Heart right ventricle (tissue), 16 donors: ENCODE measurements at regions not wholly inside any gene's neighbourhood (a gene's known extent, or its start where the extent isn't known, plus 50 kb on each side); places are given as distances from the start of the nearest gene placed in this dataset.

Source experiments
- ATAC-seq, 8 donors: fragments of 200-7000 bp; cut with Tn5 transposase; one replicate each; pipeline ENCODE4 v1.9.1; 2020; ENCODE audit warnings: mild to moderate bottlenecking in 8 of 8, moderate library complexity in 8 of 8, moderate number of reproducible peaks in 1 of 8
- DNase-seq, 2 donors: peaks; one replicate each; pipeline ENCODE4 v3.0.0-alpha.2; 2020
- H3K27ac ChIP-seq, 10 donors: fragments of 200-600 bp; sonication (generic) in 2 of 10; one replicate each; pipeline versions ENCODE4 v1.5.0 to v1.8.0; 2020 to 2022; ENCODE audit warnings: mild to moderate bottlenecking in 3 of 10
- H3K27me3 ChIP-seq, 7 donors: fragments of 200-600 bp; one replicate each; pipeline ENCODE4 v1.8.0; 2021 to 2022; ENCODE audit warnings: mild to moderate bottlenecking in 2 of 7
- H3K36me3 ChIP-seq, 9 donors: fragments of 200-600 bp; sonication (generic) in 1 of 9; one replicate each; pipeline versions ENCODE4 v1.5.0 to v1.8.0; 2020 to 2022; ENCODE audit warnings: mild to moderate bottlenecking in 2 of 9
- H3K4me1 ChIP-seq, 9 donors: fragments of 200-600 bp; sonication (generic) in 1 of 9; one replicate each; pipeline versions ENCODE4 v1.5.0 to v1.8.0; 2020 to 2022; ENCODE audit warnings: mild to moderate bottlenecking in 4 of 9
- H3K4me3 ChIP-seq, 10 donors: fragments of 200-600 bp; sonication (generic) in 2 of 10; one replicate each; pipeline versions ENCODE4 v1.5.0 to v1.8.0; 2020 to 2022; ENCODE audit warnings: mild to moderate bottlenecking in 7 of 10, moderate library complexity in 2 of 10
- H3K9me3 ChIP-seq, 11 donors: fragments of 200-600 bp in 10 of 11; sonication (generic) in 2 of 11; one replicate each; pipeline versions ENCODE4 v1.5.0 to v1.8.0; 2013 to 2022; ENCODE audit warnings: mild to moderate bottlenecking in 2 of 11, control low read depth in 1 of 11, moderate library complexity in 1 of 11
- WGBS, 2 donors: extraction: QIAGEN DNeasy Blood & Tissue Kit; methylation state at CpG; one replicate each; pipeline ENCODE4 v1.1.7; 2013; ENCODE audit warnings: inconsistent platforms in 1 of 2; 5-methylcytosine and 5-hydroxymethylcytosine counted together
- intact Hi-C, 10 donors: fragments of 100-400 bp; cut with DNase I; formaldehyde crosslinking; loops; one replicate each; pipeline versions ENCODE4 v1.11.1 to v1.14.2; 2022
- TF ChIP-seq, protein P1 (sequence below), 9 donors: fragments of 200-600 bp; sonication (generic) in 2 of 9; IDR thresholded peaks; one replicate each; pipeline versions ENCODE4 v1.5.0 to v1.8.0; 2021 to 2022; ENCODE audit warnings: antibody characterized with exemption in 9 of 9, mild to moderate bottlenecking in 5 of 9, moderate library complexity in 1 of 9
- donor health status: Arrhythmogenic right ventricular cardiomyopathy.
- donor health status: ischemic (EF 13 %, LVEDD 7.1; RV severe dilation, severe dysfunction).
- donor health status: healthy with polysubstance abuse.
- donor health status: DM: no; HTN: yes; CAD: no.
- donor health status: DM: no; HTN: no; CAD: no.
- donor health status: ischemic (EF 25% LVEDD 6.9; RV normal size, moderate dysfunction).
- donor health status: ischemic (EF 25% LVEDD 5.7; RV mildly dilated, moderate dysfunction).
- donor health status: healthy.
- donor health status: DM: yes; HTN: yes; CAD: no.
- donor health status: Ischemic cardiomyopathy.
- donor health status: ischemic (EF 35%, LVEDD 5.7; RV mildly dilated, moderate dysfunction).
- donor health status: nonischemic (EF 11% LVEDD 7.7; RV severe dilation, severe dysfunction).
- donor health status: DM: yes; HTN: yes; CAD: no.
- donor health status: PGD.
- donor health status: ischemic (EF 29% LVEDD 5.4; RV normal size, mild dysfunction).
- donor health status: nonischemic (EF 23%, LVEDD 6.1; RV moderate dilation, normal function).

DNA sequence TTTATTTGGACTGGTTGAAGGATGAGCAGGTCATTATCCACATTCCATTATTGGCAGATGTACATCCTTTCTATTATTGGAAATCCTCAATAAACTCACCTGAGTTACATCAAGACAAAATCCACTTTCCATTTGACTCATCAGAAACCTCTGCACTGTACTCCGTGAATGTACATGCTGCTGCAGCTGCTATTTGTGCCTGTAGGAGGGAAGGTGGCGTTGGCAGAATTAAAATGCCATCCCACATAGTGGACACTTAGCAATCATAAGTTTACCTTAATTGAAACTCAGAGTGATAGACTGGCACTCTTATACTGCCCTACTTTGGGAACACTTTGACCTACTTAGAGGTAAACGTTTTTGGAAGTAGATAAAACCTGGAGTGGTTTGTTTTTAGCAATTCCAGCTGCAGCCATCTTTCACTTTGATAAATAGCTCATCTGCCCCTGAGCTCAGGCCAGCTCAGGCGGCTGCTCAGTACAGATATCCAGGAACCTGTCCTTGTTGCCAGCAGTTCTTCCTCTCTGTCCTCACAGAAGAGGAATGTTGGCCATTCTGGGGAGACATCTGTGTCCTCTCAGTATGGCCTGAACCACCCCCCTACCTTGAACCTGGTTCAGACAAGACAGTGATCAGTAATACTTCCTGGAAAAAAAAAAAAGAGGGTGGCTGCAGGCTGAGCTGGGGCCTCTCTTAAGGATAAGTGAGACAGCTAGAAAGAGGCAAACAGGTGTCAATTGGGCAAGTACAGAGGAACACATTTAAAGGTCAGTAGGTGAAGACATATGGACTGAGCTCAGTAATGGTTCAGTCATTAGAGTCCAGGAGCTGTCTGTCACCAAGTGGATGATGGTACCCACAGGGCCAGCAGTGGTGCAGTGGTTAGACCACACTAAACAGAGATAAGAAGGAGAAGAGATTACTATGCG is 153.4 kb upstream of the UMPS start:
- Histone ChIP-seq H3K27me3 (no peaks in the 10 kb centered on the region), H3K4me3 (no peak overlapping the region), H3K36me3 (no peaks in the 10 kb centered on the region), H3K4me1 (peaks cover 0 to 13% (median 8%) of the 10 kb centered on the region in 9 donors), H3K27ac (peak overlapping the region in 2 of 10 donors; percentile 3 to 17), H3K9me3 (no peaks in the 10 kb centered on the region)
- WGBS, 2 donors: 44 to 52% methylated on average over 5 of the region's 5 CpGs
- TF ChIP-seq, protein P1, sequence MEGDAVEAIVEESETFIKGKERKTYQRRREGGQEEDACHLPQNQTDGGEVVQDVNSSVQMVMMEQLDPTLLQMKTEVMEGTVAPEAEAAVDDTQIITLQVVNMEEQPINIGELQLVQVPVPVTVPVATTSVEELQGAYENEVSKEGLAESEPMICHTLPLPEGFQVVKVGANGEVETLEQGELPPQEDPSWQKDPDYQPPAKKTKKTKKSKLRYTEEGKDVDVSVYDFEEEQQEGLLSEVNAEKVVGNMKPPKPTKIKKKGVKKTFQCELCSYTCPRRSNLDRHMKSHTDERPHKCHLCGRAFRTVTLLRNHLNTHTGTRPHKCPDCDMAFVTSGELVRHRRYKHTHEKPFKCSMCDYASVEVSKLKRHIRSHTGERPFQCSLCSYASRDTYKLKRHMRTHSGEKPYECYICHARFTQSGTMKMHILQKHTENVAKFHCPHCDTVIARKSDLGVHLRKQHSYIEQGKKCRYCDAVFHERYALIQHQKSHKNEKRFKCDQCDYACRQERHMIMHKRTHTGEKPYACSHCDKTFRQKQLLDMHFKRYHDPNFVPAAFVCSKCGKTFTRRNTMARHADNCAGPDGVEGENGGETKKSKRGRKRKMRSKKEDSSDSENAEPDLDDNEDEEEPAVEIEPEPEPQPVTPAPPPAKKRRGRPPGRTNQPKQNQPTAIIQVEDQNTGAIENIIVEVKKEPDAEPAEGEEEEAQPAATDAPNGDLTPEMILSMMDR (IDR thresholded peaks at IDR 0.05): peak in 5 of 9 donors; percentile 7 to 40 (median 34)
- peak; percentile 20 to 82 (median 66) for ATAC-seq
- DNase-seq: no peak
- intact Hi-C loops: loop anchor here in 1 of 10 donors (5.0 kb wide), 1 partner anchor 35 kb away; no protein-coding TSS in a partner anchor

DNA sequence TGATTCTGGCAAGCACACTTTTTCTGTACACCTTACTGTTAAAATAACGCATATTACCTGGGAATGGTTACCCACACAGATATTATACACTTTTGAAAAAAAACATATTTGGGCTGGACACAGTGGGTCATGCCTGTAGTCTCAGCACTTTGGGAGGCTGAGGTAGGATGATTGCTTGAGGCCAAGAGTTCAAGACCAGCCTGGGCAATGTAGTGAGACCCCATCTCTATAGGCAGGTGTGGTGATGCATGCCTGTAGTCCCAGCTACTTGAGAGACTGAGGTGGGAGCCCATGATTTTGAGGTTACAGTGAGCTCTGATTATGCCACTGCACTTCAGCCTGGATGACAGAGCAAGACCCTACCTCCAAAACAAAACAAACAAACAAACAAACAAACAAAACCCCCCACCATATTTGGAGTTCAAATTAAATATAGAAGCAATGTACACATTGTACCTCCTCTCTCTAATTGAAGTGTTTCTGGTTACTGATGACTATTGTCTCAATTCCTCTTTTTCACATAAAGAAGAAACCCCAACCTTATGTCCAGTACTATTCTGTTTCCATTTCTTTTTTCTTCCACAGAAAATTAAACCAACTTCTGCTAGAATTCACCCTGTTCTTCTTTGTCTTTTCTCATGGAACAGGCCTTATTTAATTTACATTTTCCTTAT is 152.6 kb upstream of the UMPS start:
- TF ChIP-seq, protein P1 (IDR thresholded peaks at IDR 0.05): no peak
- Histone ChIP-seq H3K36me3 (no peaks in the 10 kb centered on the region), H3K9me3 (no peaks in the 10 kb centered on the region), H3K4me3 (no peak overlapping the region), H3K4me1 (peaks cover 0 to 13% (median 8%) of the 10 kb centered on the region in 9 donors), H3K27me3 (no peaks in the 10 kb centered on the region), H3K27ac (peak overlapping the region in 1 of 10 donors; percentile 3)
- WGBS, 2 donors: 97 to 100% methylated on average over 1 of the region's 1 CpG
- DNase-seq (no peak), ATAC-seq (no peak)
- intact Hi-C loops: loop anchor here in 1 of 10 donors (5.0 kb wide), 1 partner anchor 35 kb away; no protein-coding TSS in a partner anchor

DNA sequence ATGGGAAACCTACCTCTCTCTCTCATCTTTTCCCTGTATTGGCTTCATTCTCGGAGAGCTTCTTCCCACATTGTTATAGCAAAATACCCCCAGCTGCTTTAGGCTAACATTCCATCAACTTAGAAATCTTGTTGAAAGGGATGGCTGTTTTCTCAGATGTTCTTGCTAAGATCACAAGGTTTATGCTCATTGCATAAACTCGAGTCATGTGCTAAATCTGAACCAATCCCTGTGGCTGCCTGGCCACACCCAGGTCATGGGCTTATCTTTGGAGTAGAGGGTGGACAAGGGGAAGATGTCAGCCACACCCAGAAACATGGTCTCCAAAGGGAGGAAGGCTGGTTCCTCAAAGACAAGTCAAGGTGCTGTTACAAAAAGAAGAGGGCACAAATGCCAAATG is 150.6 kb upstream of the UMPS start:
- Histone ChIP-seq H3K4me1 (peaks cover 0 to 20% (median 15%) of the 10 kb centered on the region in 9 donors), H3K36me3 (no peaks in the 10 kb centered on the region), H3K27ac (no peak overlapping the region), H3K9me3 (no peaks in the 10 kb centered on the region), H3K27me3 (peaks cover 0 to 15% (median 0%) of the 10 kb centered on the region in 7 donors), H3K4me3 (no peak overlapping the region)
- 88 to 94% methylated on average over 2 of the region's 2 CpGs for WGBS, 2 donors
- ATAC-seq (no peak), DNase-seq (no peak)
- intact Hi-C loops: loop anchor here in 3 of 10 donors (5.0 kb wide), 3 partner anchors 33 to 103 kb away; no protein-coding TSS in a partner anchor
- TF ChIP-seq, protein P1 (IDR thresholded peaks at IDR 0.05): no peak

DNA sequence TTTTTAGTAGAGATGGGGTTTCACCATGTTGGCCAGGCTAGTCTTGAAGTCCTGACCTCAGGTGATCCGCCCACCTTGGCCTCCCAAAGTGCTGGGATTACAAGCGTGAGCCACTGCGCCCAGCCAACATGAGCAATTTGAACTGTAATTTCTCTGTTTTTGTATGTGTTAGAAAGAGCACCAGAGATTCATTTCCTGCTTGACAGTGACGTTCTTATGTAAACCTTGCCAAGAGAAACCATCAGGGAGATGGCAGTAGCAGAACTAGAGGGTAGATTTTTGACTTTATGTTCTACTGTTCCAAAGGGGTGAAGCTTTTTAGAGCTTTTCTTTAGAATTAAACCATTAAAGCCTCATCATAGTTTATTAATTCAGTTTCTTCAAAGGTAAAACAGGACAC is 148.1 kb upstream of the UMPS start:
- WGBS, 2 donors: 70 to 80% methylated on average over 4 of the region's 4 CpGs
- intact Hi-C loops: loop anchor here in 2 of 10 donors (5.0 kb wide), 2 partner anchors 95 to 100 kb away; no protein-coding TSS in a partner anchor
- Histone ChIP-seq H3K4me1 (peaks cover 0 to 32% (median 26%) of the 10 kb centered on the region in 9 donors), H3K27me3 (peaks cover 0 to 41% (median 0%) of the 10 kb centered on the region in 7 donors), H3K27ac (no peak overlapping the region), H3K4me3 (no peak overlapping the region), H3K9me3 (no peaks in the 10 kb centered on the region), H3K36me3 (no peaks in the 10 kb centered on the region)
- TF ChIP-seq, protein P1 (IDR thresholded peaks at IDR 0.05): no peak
- DNase-seq (no peak), ATAC-seq (no peak)
